Fibroblast of villous mesenchyme (primary cell): ENCODE measurements at regions not wholly inside any gene's neighbourhood (a gene's known extent, or its start where the extent isn't known, plus 50 kb on each side); places are given as distances from the start of the nearest gene placed in this dataset.
"Not testable (repeated sequence)": the region's sequence is repeated elsewhere in the genome, so short reads cannot be mapped to it uniquely, and the experiment has no call there.

ENCODE experiments used
- DNase-seq: peaks from one replicate; pipeline ENCODE4 v3.0.0-alpha.2; 2010; ENCODE audit warnings: low read depth
- H3K4me3 ChIP-seq: 2 replicates; pipeline ENCODE4 v1.5.1; 2011; ENCODE audit warnings: low read depth, mild to moderate bottlenecking, low read length
- CTCF ChIP-seq: IDR thresholded peaks from 2 replicates; pipeline ENCODE4 v1.5.1; 2012; ENCODE audit warnings: low read depth, mild to moderate bottlenecking, low read length; ENCODE audit not compliant: insufficient read depth

- no peak for DNase-seq
- no peak overlapping the region for H3K4me3 ChIP-seq
- no peak for TF ChIP-seq CTCF
These were observed 98.4 kb upstream of the GC start for GRCh38 chr4:71882113-71882841.

DNA sequence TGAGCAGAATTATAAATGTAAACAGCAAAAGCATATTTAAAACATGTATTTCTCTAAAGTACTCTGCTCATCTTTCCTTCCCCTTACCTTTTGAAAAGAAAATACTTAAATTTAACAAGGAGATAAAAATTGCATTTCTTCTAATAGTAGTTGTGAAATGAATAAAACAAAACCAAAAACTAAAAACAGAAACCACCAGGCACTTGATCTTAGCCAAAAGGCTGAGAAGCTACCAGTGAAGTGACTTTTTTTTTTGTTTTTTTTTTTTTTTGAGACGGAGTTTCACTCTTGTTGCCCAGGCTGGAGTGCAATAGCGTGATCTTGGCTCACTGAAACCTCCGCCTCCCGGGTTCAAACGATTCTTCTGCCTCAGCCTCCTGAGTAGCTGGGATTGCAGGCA, 116.5 kb upstream of the GC start:
- not testable (repeated sequence) for DNase-seq, H3K4me3 ChIP-seq

DNA sequence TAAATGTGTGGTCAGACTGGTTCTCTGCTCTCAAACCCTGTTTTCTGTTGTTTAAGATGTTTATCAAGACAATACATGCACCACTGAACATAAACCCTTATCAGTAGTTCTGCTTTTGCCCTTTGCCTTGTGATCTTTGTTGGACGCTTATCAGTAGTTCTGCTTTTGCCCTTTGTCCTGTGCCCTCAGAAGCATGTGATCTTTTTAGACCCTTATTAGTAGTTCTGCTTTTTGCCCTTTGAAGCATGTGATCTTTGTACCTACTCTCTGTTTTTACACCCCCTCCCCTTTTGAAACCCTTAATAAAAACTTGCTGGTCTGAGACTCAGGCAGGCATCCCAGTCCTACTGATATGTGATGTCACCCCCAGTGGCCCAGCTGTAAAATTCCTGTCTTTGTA, 121.7 kb upstream of the GC start:
- DNase-seq, H3K4me3 ChIP-seq: not testable (repeated sequence)

- TF ChIP-seq CTCF: no peak
- DNase-seq: no peak
- no peak overlapping the region for H3K4me3 ChIP-seq
These were observed 122.2 kb upstream of the GC start for GRCh38 chr4:71906096-71906495.

DNA sequence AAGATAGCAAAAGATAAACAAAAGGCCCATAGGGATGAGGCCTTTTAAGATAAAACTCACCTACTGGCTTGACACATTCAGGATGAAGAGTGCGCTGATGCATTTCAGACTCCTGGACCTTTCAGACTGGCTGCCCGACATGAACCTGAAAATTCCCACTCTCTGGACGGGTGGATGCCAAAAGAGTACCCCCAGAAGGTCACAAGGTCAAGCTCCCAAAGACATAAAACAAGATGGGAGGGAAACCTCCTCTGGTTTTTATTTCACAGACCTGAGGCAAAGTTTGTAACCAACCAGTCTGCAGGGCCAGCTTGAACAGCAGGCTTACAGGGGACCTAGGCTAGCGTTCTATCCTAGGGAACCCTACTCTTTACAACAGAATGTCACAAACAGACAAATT, 123.2 kb upstream of the GC start:
- no peak overlapping the region for H3K4me3 ChIP-seq

DNA sequence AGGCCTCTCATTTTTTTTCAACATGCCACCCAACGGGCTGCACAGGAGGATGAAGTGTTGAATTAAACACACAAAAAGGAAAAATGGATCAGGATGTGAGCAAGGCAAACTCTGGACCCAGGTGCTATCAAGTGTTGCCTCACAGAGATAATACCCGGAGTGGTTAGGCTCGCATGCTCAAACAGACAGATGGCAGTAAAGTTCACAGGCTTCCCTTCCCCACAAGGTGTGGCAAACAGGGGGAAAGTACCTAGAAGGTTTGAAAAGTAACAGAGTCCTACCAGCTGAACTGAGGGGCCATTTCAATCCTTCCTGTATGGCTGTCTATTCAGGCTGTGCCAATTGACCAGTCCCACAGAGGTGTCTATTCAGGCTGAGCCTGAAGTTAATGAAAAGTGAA, 123.9 kb upstream of the GC start:
- H3K4me3 ChIP-seq: no peak overlapping the region
- DNase-seq: no peak
- TF ChIP-seq CTCF: no peak

More for the DNA sequence above, 123.2 kb upstream of the GC start:
- DNase-seq: no peak
- TF ChIP-seq CTCF: no peak

GRCh38 chr4:71913275-71913674, 118.5 kb upstream of the NPFFR2 start:
- DNase-seq: no peak
- TF ChIP-seq CTCF: no peak
- H3K4me3 ChIP-seq: no peak overlapping the region

GRCh38 chr4:71923070-71923469, 108.7 kb upstream of the NPFFR2 start:
- no peak for DNase-seq
- no peak overlapping the region for H3K4me3 ChIP-seq
- no peak for TF ChIP-seq CTCF
